ENCODE measurements at regions not wholly inside any gene's neighbourhood (a gene's known extent, or its start where the extent isn't known, plus 50 kb on each side); places are given as distances from the start of the nearest gene placed in this dataset.
"Not testable (repeated sequence)": the region's sequence is repeated elsewhere in the genome, so short reads cannot be mapped to it uniquely, and the experiment has no call there.

- H3K27me3 ChIP-seq (replicated peaks; ENCODE audit: insufficient read depth): no peaks in the 10 kb centered on the region
- no peaks in the 10 kb centered on the region for H3K9me3 ChIP-seq
- H3K27ac ChIP-seq: no peak overlapping the region
- no peak for DNase-seq (ENCODE audit: low spot score)
- ATAC-seq (ENCODE audit: insufficient number of reproducible peaks, low FRiP score, low read depth): no peak
- H3K4me1 ChIP-seq (ENCODE audit: control insufficient read depth in 1 of 2, low read depth in 2 of 2): no peaks in the 10 kb centered on the region
- H3K36me3 ChIP-seq: no peaks in the 10 kb centered on the region
- H3K4me3 ChIP-seq: no peak overlapping the region
- TF ChIP-seq CTCF (IDR thresholded peaks at IDR 0.05): no peak
Observed at GRCh38 chr9:85487872-85488271, 253.9 kb downstream of the AGTPBP1 start.

- no peaks in the 10 kb centered on the region for H3K4me1 ChIP-seq (ENCODE audit: control insufficient read depth in 1 of 2, low read depth in 2 of 2)
- H3K4me3 ChIP-seq: no peak overlapping the region
- ATAC-seq (ENCODE audit: insufficient number of reproducible peaks, low FRiP score, low read depth) (no peak), DNase-seq (ENCODE audit: low spot score) (no peak)
- no peaks in the 10 kb centered on the region for H3K27me3 ChIP-seq (replicated peaks; ENCODE audit: insufficient read depth)
- no peak overlapping the region for H3K27ac ChIP-seq
- no peaks in the 10 kb centered on the region for H3K36me3 ChIP-seq
- TF ChIP-seq CTCF (IDR thresholded peaks at IDR 0.05): no peak
- no peaks in the 10 kb centered on the region for H3K9me3 ChIP-seq
Observed at GRCh38 chr9:85484235-85484634, 257.5 kb downstream of the AGTPBP1 start.

GRCh38 chr9:85483208-85483607 is 258.5 kb downstream of the AGTPBP1 start:
- no peak overlapping the region for H3K27ac ChIP-seq
- no peaks in the 10 kb centered on the region for H3K36me3 ChIP-seq
- no peaks in the 10 kb centered on the region for H3K9me3 ChIP-seq
- ATAC-seq (ENCODE audit: insufficient number of reproducible peaks, low FRiP score, low read depth) (no peak), DNase-seq (ENCODE audit: low spot score) (no peak)
- H3K4me3 ChIP-seq: no peak overlapping the region
- no peak for TF ChIP-seq CTCF (IDR thresholded peaks at IDR 0.05)
- H3K4me1 ChIP-seq (ENCODE audit: control insufficient read depth in 1 of 2, low read depth in 2 of 2): no peaks in the 10 kb centered on the region
- no peaks in the 10 kb centered on the region for H3K27me3 ChIP-seq (replicated peaks; ENCODE audit: insufficient read depth)

- no peaks in the 10 kb centered on the region for H3K9me3 ChIP-seq
- H3K27ac ChIP-seq: no peak overlapping the region
- no peaks in the 10 kb centered on the region for H3K27me3 ChIP-seq (replicated peaks; ENCODE audit: insufficient read depth)
- no peak for DNase-seq (ENCODE audit: low spot score)
- H3K36me3 ChIP-seq: no peaks in the 10 kb centered on the region
- H3K4me3 ChIP-seq: no peak overlapping the region
- TF ChIP-seq CTCF (IDR thresholded peaks at IDR 0.05): no peak
- ATAC-seq (ENCODE audit: insufficient number of reproducible peaks, low FRiP score, low read depth): no peak
- H3K4me1 ChIP-seq (ENCODE audit: control insufficient read depth in 1 of 2, low read depth in 2 of 2): no peaks in the 10 kb centered on the region
Observed at GRCh38 chr9:85479305-85479704, 262.4 kb downstream of the AGTPBP1 start.

GRCh38 chr9:85478847-85479246 is 262.9 kb downstream of the AGTPBP1 start:
- DNase-seq (ENCODE audit: low spot score) (no peak), ATAC-seq (ENCODE audit: insufficient number of reproducible peaks, low FRiP score, low read depth) (no peak)
- Histone ChIP-seq H3K9me3 (no peaks in the 10 kb centered on the region), H3K27ac (no peak overlapping the region), H3K4me3 (no peak overlapping the region), H3K4me1 (ENCODE audit: control insufficient read depth in 1 of 2, low read depth in 2 of 2) (no peaks in the 10 kb centered on the region), H3K36me3 (no peaks in the 10 kb centered on the region), H3K27me3 (replicated peaks; ENCODE audit: insufficient read depth) (no peaks in the 10 kb centered on the region)
- no peak for TF ChIP-seq CTCF (IDR thresholded peaks at IDR 0.05)

GRCh38 chr9:85474896-85475295 is 266.9 kb downstream of the AGTPBP1 start:
- DNase-seq (ENCODE audit: low spot score); H3K9me3 ChIP-seq; ATAC-seq (ENCODE audit: insufficient number of reproducible peaks, low FRiP score, low read depth); H3K36me3 ChIP-seq; H3K27me3 ChIP-seq (replicated peaks; ENCODE audit: insufficient read depth); H3K4me1 ChIP-seq (ENCODE audit: control insufficient read depth in 1 of 2, low read depth in 2 of 2); H3K27ac ChIP-seq; H3K4me3 ChIP-seq: not testable (repeated sequence)
